Retinal pigment epithelial cell (primary cell): ENCODE measurements at regions not wholly inside any gene's neighbourhood (a gene's known extent, or its start where the extent isn't known, plus 50 kb on each side); places are given as distances from the start of the nearest gene placed in this dataset.

Experiments
- DNase-seq: peaks from one replicate; pipeline ENCODE4 v3.0.0-alpha.2; 2010; ENCODE audit warnings: low read depth
- H3K4me3 ChIP-seq: 2 replicates; pipeline ENCODE4 v1.5.1; 2011; ENCODE audit warnings: mild to moderate bottlenecking, low read length, control low read depth, moderate library complexity
- CTCF ChIP-seq: conservative IDR thresholded peaks from 2 replicates; pipeline ENCODE4 v1.5.1; 2011; ENCODE audit warnings: low read depth, low read length, control low read depth, inconsistent platforms

GRCh38 chr2:4420032-4420431, 716.7 kb downstream of the DCDC2C start:
- no peak for DNase-seq
- H3K4me3 ChIP-seq, result no peak overlapping the region
- no peak for TF ChIP-seq CTCF

GRCh38 chr2:4424153-4424552, 720.8 kb downstream of the DCDC2C start:
- no peak for DNase-seq
- no peak for TF ChIP-seq CTCF

GRCh38 chr2:4427083-4427482, 723.7 kb downstream of the DCDC2C start:
- no peak for TF ChIP-seq CTCF
- H3K4me3 ChIP-seq, result no peak overlapping the region
- no peak for DNase-seq

More at GRCh38 chr2:4424153-4424552, 720.8 kb downstream of the DCDC2C start:
- no peak overlapping the region for H3K4me3 ChIP-seq

GRCh38 chr2:4445821-4446220, 742.4 kb downstream of the DCDC2C start:
- no peak for DNase-seq
- no peak for TF ChIP-seq CTCF
- no peak overlapping the region for H3K4me3 ChIP-seq

GRCh38 chr2:4454907-4455306, 751.5 kb downstream of the DCDC2C start:
- no peak for DNase-seq
- TF ChIP-seq CTCF, result no peak
- no peak overlapping the region for H3K4me3 ChIP-seq

- no peak for DNase-seq
- no peak overlapping the region for H3K4me3 ChIP-seq
- TF ChIP-seq CTCF, result no peak
Observed at GRCh38 chr2:4455486-4456155, 752.2 kb downstream of the DCDC2C start.

GRCh38 chr2:4464634-4465266, 761.4 kb downstream of the DCDC2C start:
- no peak for TF ChIP-seq CTCF
- no peak overlapping the region for H3K4me3 ChIP-seq
- no peak for DNase-seq
